Upper lobe of right lung (tissue), 1 donor: ENCODE measurements at regions not wholly inside any gene's neighbourhood (a gene's known extent, or its start where the extent isn't known, plus 50 kb on each side); places are given as distances from the start of the nearest gene placed in this dataset.

Source experiments
- ATAC-seq: fragments of 200-7000 bp; cut with Tn5 transposase; one replicate; pipeline ENCODE4 v1.9.1; 2020; ENCODE audit warnings: mild to moderate bottlenecking, moderate library complexity
- DNase-seq: peaks from one replicate; pipeline ENCODE4 v3.0.0-alpha.2; 2020
- H3K27ac ChIP-seq: fragments of 200-600 bp; one replicate; pipeline ENCODE4 v1.8.0; 2022
- H3K27me3 ChIP-seq: fragments of 200-600 bp; one replicate; pipeline ENCODE4 v1.8.0; 2022; ENCODE audit warnings: mild to moderate bottlenecking
- H3K36me3 ChIP-seq: fragments of 200-600 bp; one replicate; pipeline ENCODE4 v1.8.0; 2022
- H3K4me1 ChIP-seq: fragments of 200-600 bp; one replicate; pipeline ENCODE4 v1.8.0; 2022
- H3K4me3 ChIP-seq: fragments of 200-600 bp; one replicate; pipeline ENCODE4 v1.8.0; 2022; ENCODE audit warnings: mild to moderate bottlenecking
- H3K9me3 ChIP-seq: fragments of 200-600 bp; one replicate; pipeline ENCODE4 v1.8.0; 2022
- intact Hi-C: fragments of 100-400 bp; cut with DNase I; formaldehyde crosslinking; loops from one replicate; pipeline ENCODE4 v1.11.0; 2022
- TF ChIP-seq, protein P1 (sequence below): fragments of 200-600 bp; IDR thresholded peaks from one replicate; pipeline ENCODE4 v1.8.0; 2022; ENCODE audit warnings: antibody characterized with exemption
- donor health status: DM: no; HTN: yes; CAD: no; lungs with severe emphysema.

GRCh38 chr10:85284778-85285770, 956.7 kb downstream of the CCSER2 start:
- H3K4me3 ChIP-seq, result no peak overlapping the region
- H3K4me1 ChIP-seq, result no peaks in the 10 kb centered on the region
- H3K9me3 ChIP-seq, result peaks cover under 1% of the 10 kb centered on the region
- DNase-seq, result no peak
- ATAC-seq, result no peak
- no peaks in the 10 kb centered on the region for H3K27me3 ChIP-seq
- TF ChIP-seq, protein P1, sequence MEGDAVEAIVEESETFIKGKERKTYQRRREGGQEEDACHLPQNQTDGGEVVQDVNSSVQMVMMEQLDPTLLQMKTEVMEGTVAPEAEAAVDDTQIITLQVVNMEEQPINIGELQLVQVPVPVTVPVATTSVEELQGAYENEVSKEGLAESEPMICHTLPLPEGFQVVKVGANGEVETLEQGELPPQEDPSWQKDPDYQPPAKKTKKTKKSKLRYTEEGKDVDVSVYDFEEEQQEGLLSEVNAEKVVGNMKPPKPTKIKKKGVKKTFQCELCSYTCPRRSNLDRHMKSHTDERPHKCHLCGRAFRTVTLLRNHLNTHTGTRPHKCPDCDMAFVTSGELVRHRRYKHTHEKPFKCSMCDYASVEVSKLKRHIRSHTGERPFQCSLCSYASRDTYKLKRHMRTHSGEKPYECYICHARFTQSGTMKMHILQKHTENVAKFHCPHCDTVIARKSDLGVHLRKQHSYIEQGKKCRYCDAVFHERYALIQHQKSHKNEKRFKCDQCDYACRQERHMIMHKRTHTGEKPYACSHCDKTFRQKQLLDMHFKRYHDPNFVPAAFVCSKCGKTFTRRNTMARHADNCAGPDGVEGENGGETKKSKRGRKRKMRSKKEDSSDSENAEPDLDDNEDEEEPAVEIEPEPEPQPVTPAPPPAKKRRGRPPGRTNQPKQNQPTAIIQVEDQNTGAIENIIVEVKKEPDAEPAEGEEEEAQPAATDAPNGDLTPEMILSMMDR, result no peak
- H3K36me3 ChIP-seq, result no peaks in the 10 kb centered on the region
- intact Hi-C loops, result no loop called here
- H3K27ac ChIP-seq, result no peak overlapping the region

- no peak overlapping the region for H3K4me3 ChIP-seq
- peaks cover 6% of the 10 kb centered on the region for H3K9me3 ChIP-seq
- intact Hi-C loops, result no loop called here
- H3K4me1 ChIP-seq, result no peaks in the 10 kb centered on the region
- H3K36me3 ChIP-seq, result no peaks in the 10 kb centered on the region
- TF ChIP-seq, protein P1, result no peak
- H3K27ac ChIP-seq, result no peak overlapping the region
- ATAC-seq (no peak), DNase-seq (no peak)
- H3K27me3 ChIP-seq, result no peaks in the 10 kb centered on the region
Observed at GRCh38 chr10:85293483-85293882, 965.1 kb downstream of the CCSER2 start.

DNA sequence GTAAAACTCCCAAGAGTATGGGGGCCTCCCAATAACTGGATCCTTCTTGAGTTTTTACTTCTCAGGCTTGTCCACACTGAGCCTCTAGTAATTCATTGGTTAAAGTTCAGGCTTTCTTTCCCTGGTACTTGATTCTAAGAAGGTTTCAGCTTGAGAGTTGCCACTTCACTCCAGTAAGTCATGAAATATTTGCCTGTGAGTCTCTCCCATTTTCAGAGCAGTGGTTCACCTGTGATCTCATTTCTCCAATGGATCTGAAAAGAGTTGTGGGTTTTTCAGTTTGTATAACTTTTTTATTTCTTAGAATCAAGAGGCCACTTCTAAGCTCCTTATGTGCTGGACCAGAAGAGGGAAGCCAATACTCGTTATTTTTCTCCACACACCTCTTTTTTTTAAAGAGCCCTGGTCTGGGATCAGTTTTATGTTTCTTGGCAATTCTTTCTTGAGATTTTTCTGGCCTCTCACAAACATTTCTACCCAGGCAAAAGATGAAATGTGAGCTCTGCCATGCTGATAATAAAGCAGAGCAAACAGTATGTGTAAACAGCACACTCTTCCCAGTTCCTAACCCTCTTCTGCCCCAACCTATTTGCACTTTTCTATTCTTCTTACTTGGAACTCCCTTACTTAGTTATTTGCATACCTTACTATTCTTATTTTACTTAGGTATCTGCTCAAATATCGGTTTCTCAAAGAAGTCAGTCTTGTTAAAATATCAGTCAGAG, 983.4 kb downstream of the CCSER2 start:
- peak; percentile 91 for ATAC-seq
- Histone ChIP-seq H3K4me3 (no peak overlapping the region), H3K4me1 (no peaks in the 10 kb centered on the region), H3K27me3 (no peaks in the 10 kb centered on the region), H3K27ac (peak overlapping the region; percentile 34), H3K9me3 (no peaks in the 10 kb centered on the region), H3K36me3 (no peaks in the 10 kb centered on the region)
- intact Hi-C loops, result no loop called here
- TF ChIP-seq, protein P1, result no peak
- DNase-seq, result no peak

- ATAC-seq (no peak), DNase-seq (no peak)
- Histone ChIP-seq H3K9me3 (no peaks in the 10 kb centered on the region), H3K4me3 (no peak overlapping the region), H3K36me3 (no peaks in the 10 kb centered on the region), H3K4me1 (no peaks in the 10 kb centered on the region), H3K27me3 (no peaks in the 10 kb centered on the region), H3K27ac (no peak overlapping the region)
- TF ChIP-seq, protein P1, result no peak
- intact Hi-C loops, result no loop called here
Observed at GRCh38 chr10:85315657-85316056, 987.3 kb downstream of the CCSER2 start.

- Histone ChIP-seq H3K4me3 (no peak overlapping the region), H3K4me1 (no peaks in the 10 kb centered on the region), H3K27ac (no peak overlapping the region), H3K36me3 (no peaks in the 10 kb centered on the region), H3K27me3 (no peaks in the 10 kb centered on the region), H3K9me3 (no peaks in the 10 kb centered on the region)
- DNase-seq (no peak), ATAC-seq (no peak)
- TF ChIP-seq, protein P1, result no peak
- intact Hi-C loops, result no loop called here
Observed at GRCh38 chr10:85316276-85316675, 987.9 kb downstream of the CCSER2 start.
